Erythroblast (primary cell): ENCODE measurements at regions not wholly inside any gene's neighbourhood (a gene's known extent, or its start where the extent isn't known, plus 50 kb on each side); places are given as distances from the start of the nearest gene placed in this dataset.

Source experiments
- GATA1 ChIP-seq: IDR thresholded peaks from 2 replicates; pipeline ENCODE4 v1.6.1; 2011; ENCODE audit warnings: low read depth, mild to moderate bottlenecking, control low read depth, low read length, moderate library complexity
- POLR2A ChIP-seq: IDR thresholded peaks from 2 replicates; pipeline ENCODE4 v1.6.1; 2011; ENCODE audit warnings: mild to moderate bottlenecking, low read length

- TF ChIP-seq POLR2A = no peak
- no peak for TF ChIP-seq GATA1
Measured at GRCh38 chr1:5738911-5739462, 253.2 kb downstream of the NPHP4 start.
